GM18868 (cell line): ENCODE measurements at regions not wholly inside any gene's neighbourhood (a gene's known extent, or its start where the extent isn't known, plus 50 kb on each side); places are given as distances from the start of the nearest gene placed in this dataset.

ENCODE experiments used
- ATAC-seq: cut with Tn5 transposase; IDR thresholded peaks from one replicate; pipeline ENCODE4 v1.9.1; 2021; ENCODE audit warnings: mild to moderate bottlenecking, moderate library complexity; ENCODE audit not compliant: unreplicated experiment

DNA sequence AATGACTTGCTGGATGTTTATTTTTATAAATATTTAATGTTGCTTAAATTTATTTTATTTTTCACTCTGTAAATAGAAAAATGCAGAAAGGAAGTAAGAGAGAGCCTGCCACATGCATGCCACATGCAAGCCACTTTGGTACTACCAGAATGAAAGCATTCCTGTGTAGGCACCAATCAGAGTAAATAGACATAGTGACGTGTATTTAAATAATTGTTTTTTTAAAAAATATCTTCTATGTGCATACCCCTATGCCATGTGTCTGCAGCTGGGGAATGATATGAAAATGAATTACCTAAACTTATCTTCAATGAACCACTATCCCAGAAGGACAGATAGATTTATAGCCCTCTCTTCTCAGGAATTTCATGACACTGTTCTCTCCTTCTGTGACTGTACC, 651.5 kb upstream of the RIOK2 start:
- no peak for ATAC-seq

GRCh38 chr5:97835112-97835511, 652.1 kb upstream of the RIOK2 start:
- ATAC-seq: no peak

DNA sequence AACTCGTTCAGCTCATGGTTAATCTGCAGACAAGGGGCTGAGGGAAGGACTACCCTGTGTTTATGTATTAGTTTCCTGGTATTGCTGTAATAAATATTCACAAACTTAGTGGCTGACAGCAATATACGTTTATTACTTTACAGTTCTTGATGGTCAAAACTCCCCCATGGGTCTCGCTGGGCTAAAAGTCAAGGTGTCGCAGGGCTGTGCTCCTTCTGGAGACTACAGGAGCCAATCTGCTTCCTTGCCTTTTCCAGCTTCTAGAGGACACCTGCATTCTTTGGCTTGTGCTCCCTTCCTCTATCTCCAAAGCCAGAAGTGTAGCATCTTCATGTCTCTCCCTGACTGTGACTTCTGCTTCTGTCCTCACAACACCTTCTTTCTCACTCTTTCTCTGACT, 653.8 kb upstream of the RIOK2 start:
- ATAC-seq: no peak

DNA sequence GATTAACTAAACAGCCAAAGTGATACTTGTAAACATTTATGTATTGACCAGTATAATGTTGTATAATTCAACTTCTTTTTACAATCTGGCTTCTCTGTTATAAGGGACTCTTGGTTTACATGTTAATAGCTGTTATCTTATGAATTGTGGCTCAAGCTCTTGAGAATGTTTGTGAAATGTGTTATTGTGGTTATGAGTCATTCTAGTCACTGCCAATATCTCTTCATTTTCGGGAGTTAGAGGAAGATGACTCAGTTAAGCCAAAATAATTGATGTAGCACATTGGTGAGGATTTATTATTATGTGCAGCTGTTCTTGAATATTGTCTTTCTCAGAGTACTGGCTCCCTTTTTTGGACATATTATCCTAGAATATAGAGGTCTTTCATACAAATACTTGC, 655.2 kb upstream of the RIOK2 start:
- peak; percentile 92 for ATAC-seq

- ATAC-seq: no peak
Measured at GRCh38 chr5:97839341-97840086, 656.5 kb upstream of the RIOK2 start.

DNA sequence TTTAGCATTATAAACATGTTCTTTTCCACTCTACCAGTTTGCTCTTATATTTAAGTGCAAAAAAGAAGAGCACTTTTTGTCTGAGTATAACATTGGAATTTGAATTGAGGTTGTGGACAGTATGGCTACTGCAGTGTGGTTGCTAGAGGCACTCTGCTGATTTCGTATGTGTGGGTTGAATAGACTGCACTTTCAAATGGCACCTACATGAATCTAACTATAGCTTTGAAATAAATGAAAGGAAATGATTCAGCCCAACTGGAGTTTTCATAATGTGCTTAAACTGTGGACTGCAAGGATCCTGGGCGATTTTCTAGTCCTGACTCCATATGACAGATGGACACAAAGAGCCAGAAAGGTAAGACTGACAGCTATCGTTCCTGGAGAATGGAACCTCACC, 657.6 kb upstream of the RIOK2 start:
- no peak for ATAC-seq

GRCh38 chr5:97842687-97843086, 659.6 kb upstream of the RIOK2 start:
- peak; percentile 48 for ATAC-seq

- no peak for ATAC-seq
Measured at GRCh38 chr5:97844797-97845196, 661.8 kb upstream of the RIOK2 start.

DNA sequence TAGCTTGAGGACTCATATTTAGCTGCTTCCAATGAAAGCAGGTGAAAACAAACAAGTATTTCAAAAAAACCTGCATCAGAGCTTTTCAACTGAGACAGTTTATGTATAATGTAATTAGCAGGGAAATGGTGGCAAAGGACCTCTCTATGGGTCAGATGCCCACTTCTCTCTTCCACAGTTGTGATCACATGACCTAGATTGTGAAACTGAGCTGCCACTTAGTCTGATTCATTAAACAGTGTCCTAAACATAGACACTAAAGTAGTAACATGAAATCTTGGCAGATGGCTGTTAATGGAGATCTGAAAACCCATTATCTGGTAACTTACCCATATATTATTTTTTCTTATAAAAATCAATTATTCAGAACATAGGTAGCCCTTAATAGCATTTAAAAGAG, 663.6 kb upstream of the RIOK2 start:
- no peak for ATAC-seq

- no peak for ATAC-seq
Measured at GRCh38 chr5:97847920-97848631, 665.0 kb upstream of the RIOK2 start.

- ATAC-seq: no peak
Measured at GRCh38 chr5:97851036-97851435, 668.0 kb upstream of the RIOK2 start.

- no peak for ATAC-seq
Measured at GRCh38 chr5:97854871-97855762, 672.1 kb upstream of the RIOK2 start.

DNA sequence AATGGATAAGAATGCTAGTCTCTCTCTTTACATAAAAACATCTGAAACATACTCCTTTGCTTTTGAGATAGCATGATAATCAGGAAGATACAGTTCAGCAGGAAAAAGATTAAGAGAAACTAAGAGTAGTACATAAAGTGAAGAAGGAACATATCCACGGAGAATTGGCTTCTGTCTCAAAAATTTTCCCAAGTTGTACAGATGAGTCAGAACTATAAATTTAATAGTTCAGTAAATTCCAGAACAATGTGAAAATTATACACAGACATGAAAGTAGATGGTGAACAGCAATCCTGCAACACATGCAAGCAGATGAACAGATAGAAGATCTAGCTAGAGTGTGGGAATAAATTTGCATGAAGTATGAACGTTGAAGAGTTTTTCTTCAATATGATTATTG, 691.4 kb upstream of the RIOK2 start:
- ATAC-seq: no peak

- no peak for ATAC-seq
Measured at GRCh38 chr5:97876272-97876671, 693.2 kb upstream of the RIOK2 start.

GRCh38 chr5:97877588-97877987, 694.5 kb upstream of the RIOK2 start:
- ATAC-seq: no peak

GRCh38 chr5:97888439-97888838, 705.4 kb upstream of the RIOK2 start:
- ATAC-seq: peak; percentile 97

DNA sequence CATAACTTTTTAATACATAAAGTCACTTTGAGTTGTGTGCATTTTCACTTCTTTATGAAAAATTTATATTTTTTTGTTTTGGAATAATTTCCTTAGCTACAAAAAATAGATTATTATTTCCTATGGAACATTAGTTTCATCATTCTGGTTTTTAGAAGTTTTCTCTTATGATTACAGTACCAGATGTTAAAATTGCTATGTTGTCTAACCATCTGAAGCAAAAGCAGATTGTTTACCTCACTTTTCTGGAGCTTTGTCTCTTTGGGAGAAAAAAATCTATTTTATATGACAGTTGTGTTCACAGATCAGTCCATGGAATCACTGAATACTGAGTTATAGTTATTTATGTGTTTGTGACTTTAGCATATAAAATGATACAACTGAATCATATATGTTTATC, 708.9 kb upstream of the RIOK2 start:
- no peak for ATAC-seq

DNA sequence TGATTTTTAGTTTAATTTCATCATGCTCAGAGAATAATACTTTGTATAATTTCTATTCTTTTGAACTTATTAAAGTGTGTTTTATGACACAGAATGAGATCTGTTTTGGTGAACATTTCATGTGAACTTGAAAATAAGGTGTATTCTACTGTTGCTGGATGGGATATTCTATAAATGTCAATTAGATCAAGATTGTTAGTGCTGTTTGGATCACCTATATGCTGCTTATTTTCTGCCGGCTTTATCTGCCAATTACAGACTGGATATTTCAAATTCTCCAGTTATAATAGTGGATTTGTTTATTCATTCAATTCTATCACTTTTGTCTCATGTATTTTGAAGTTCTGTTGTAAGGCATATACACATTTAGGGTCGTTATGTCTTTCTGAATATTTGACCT, 720.7 kb upstream of the RIOK2 start:
- no peak for ATAC-seq

GRCh38 chr5:97906135-97906534, 723.1 kb upstream of the RIOK2 start:
- ATAC-seq: no peak

GRCh38 chr5:97907646-97908400, 724.8 kb upstream of the RIOK2 start:
- no peak for ATAC-seq

- no peak for ATAC-seq
Measured at GRCh38 chr5:97909541-97909940, 726.5 kb upstream of the RIOK2 start.
